GM18951 (cell line): ENCODE measurements at regions not wholly inside any gene's neighbourhood (a gene's known extent, or its start where the extent isn't known, plus 50 kb on each side); places are given as distances from the start of the nearest gene placed in this dataset.

Experiments
- POLR2A ChIP-seq: IDR thresholded peaks from 4 replicates; pipeline ENCODE4 v1.6.1; 2011; ENCODE audit warnings: mild to moderate bottlenecking; ENCODE audit not compliant: insufficient read length, insufficient read depth; ENCODE audit errors: extremely low read depth
- in situ Hi-C: fragments of 300-500 bp; cut with MboI; formaldehyde crosslinking; loops from one replicate; pipeline ENCODE4 v1.12.0; 2022; ENCODE audit warnings: low sequenced_read_pairs, mixed read lengths, inconsistent platforms; ENCODE audit not compliant: unreplicated experiment

GRCh38 chr2:129224486-129224885 lies 755.0 kb upstream of the RAB6C start:
- TF ChIP-seq POLR2A = no peak
- in situ Hi-C loops = no loop called here

- in situ Hi-C loops = no loop called here
- no peak for TF ChIP-seq POLR2A
Measured at GRCh38 chr2:129229196-129229595, 750.3 kb upstream of the RAB6C start.

DNA sequence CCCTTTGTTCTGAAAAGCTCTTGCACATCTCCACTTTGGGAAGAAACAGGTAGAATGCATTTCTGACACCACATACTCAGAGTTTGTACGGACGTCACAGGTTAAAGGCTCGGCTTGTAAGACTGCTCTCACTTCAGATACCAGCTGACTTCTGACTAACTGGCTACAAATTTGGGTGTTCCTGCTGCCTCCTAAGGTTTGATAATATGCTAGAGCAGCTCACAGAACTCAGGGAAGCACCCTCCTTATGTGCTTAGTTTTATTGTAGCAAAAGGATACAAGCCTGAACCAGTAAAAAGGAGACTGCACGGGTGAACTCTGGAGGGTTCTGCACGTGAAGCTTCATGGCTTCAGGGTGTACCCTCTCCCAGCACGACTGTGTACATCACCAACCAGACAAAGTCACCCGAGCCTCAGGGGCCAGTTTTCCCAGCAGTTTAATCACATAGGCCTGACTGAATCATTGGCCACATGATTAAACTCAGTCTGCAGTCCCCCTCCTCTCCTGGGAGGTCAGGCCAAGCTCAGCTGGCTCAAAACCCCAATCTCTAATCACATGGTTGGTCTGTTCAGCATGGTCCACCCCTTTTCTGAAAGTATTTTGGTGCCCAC lies 749.5 kb upstream of the RAB6C start:
- in situ Hi-C loops = no loop called here
- TF ChIP-seq POLR2A = no peak

- in situ Hi-C loops = no loop called here
- no peak for TF ChIP-seq POLR2A
Measured at GRCh38 chr2:129231924-129232323, 747.5 kb upstream of the RAB6C start.

DNA sequence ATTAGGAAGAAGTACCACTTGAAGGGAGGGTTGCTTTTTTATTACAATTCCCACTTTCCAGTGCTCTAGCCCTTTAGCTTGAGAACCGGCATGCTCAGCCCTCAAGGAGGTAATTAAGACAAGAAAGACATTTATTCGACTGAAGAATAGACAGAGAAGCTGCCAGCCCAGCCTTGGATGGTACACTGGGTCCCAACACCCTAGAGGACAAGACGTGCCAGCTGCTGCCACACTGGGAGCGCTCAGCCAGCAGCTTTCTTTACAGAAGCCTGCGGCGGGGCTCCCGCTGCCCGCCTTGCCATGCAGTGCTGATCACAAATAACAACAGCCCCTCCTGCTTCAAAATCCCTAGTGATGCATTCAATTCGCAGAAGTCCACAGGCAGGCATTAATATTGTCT lies 746.3 kb upstream of the RAB6C start:
- no peak for TF ChIP-seq POLR2A
- in situ Hi-C loops = no loop called here

- in situ Hi-C loops = no loop called here
- TF ChIP-seq POLR2A = no peak
Measured at GRCh38 chr2:129233751-129234406, 745.6 kb upstream of the RAB6C start.

DNA sequence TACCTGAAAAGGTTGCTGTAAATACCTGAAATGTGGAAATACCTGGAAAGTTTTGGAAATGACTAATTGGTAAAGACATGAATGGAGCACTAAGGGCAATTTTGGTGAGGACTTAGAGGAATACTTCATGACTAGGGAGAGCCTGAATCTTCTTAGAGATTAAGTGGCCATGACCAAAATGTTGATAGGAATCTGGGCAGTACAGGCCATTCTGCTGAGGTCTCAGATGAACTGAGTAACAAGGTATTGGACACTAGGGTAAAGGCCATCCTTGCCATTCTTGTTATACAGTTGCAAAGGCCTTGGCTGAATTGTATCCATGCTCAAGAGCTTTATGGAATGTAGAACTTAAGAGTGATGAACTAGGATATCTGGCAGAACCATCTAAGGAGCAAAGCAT lies 742.9 kb upstream of the RAB6C start:
- in situ Hi-C loops = no loop called here
- no peak for TF ChIP-seq POLR2A

GRCh38 chr2:129237966-129238725 lies 741.3 kb upstream of the RAB6C start:
- in situ Hi-C loops = no loop called here

DNA sequence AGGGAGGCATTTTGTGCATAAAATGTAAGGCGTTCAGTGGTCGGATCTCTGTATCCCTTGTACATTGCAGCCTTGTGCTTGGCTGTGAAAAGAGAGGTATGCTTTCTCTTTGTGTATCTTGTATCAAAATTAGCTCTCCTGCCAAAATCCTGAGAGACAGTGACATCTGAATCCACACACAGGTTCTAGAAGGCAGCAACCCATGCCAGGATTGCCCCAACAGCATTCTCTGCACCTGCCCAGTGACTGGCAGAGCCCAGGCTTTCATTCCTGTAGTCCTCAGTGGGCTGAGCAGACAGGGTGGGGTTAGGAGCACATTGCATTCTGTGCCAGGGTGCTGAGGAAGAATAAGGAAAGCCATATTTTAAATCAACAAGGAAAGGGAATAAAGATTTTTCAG lies 740.3 kb upstream of the RAB6C start:
- no peak for TF ChIP-seq POLR2A
- in situ Hi-C loops = no loop called here

More at GRCh38 chr2:129237966-129238725, 741.3 kb upstream of the RAB6C start:
- TF ChIP-seq POLR2A = no peak

- TF ChIP-seq POLR2A = no peak
- in situ Hi-C loops = no loop called here
Measured at GRCh38 chr2:129240061-129240460, 739.4 kb upstream of the RAB6C start.

DNA sequence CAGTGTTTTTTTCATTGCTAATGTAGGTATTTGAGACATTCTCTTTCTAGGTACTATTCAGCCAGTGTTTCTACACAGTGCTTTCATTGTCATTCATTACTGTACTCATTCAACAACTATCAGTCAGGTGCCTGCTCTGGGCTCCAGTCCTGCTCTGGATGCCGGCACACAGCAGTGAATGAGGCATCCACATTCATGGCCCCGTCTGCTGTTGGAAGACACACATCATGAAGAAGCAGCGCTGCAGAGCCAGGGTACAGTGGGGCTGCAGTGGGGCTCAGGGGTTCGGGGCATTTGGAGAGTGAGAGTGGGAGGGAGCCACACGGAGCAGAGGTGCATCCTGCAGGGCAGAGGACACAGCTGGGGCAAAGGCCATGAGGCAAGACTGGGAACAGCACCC lies 737.2 kb upstream of the RAB6C start:
- in situ Hi-C loops = no loop called here
- no peak for TF ChIP-seq POLR2A

DNA sequence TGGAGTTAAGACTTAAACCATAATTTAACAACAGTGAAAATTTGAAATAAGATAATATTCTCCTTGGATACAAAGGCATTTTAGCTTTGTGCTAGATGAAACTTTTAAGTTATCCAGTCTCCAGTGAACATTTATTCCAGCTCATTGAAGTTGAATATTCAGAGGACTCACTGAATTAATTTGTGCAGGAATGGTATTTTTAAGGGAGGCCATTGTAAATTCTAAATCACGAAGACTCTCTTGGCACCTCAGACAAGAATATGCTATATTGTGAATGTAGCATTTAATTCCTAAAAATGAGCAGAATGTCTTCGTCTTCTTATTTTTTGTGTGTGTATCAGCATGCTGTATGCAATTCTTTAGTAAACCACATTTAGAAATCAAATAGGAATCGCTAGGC lies 731.7 kb upstream of the RAB6C start:
- in situ Hi-C loops = no loop called here

DNA sequence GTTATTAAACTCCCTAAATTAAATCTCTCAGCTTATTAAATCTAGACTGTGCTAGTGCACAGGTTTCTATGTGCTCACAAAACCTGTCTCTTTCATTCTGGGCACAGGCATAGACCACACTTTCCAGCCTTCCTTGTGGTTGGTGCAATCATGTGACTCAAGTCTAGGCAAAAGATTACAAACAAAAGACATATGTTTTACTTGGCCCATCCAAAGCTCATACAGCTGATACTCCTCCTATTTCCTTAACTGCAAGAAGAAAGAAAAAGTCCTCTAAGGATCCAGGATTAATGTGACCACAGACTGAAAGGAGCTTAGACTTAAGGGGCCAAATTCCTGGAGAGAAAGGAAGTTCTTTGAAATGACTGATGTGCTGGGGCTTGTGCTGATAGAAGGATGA lies 731.3 kb upstream of the RAB6C start:
- in situ Hi-C loops = no loop called here
- TF ChIP-seq POLR2A = no peak

More for the DNA sequence above, 731.7 kb upstream of the RAB6C start:
- TF ChIP-seq POLR2A = no peak

DNA sequence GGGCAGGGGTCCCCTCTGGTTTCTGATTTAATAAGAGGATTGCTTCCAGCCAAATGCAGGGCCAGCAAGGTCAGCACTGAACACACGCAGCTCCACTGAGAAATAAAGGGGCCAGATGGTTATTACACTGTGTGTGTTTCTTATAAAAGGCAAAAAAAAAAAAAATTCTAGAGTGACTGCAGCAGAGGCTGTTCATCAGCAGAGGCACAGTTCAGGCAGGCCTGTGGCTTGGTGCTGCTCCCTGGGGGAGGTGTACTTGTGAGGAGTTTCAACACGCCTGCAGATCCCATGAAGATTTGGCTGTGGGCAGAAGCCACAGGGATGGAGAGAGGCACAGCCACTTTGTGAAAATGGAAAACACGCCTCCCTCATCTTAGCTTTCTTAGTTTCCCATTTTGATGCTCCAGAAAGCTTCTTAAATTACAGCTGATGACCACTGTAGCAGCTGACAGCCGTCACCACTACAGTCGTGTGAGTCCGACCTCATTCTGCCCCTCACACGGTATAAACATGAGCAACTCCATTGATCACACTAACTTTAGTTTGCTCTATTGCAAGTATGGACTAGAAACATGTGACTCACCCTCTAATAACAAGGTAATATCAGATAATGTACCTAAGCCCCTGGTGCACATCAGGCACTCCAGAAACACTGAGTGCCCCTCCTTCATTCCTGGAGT lies 726.5 kb upstream of the RAB6C start:
- in situ Hi-C loops = no loop called here
- TF ChIP-seq POLR2A = no peak

- in situ Hi-C loops = no loop called here
- TF ChIP-seq POLR2A = no peak
Measured at GRCh38 chr2:129253461-129253812, 726.0 kb upstream of the RAB6C start.
